ENCODE measurements at regions not wholly inside any gene's neighbourhood (a gene's known extent, or its start where the extent isn't known, plus 50 kb on each side); places are given as distances from the start of the nearest gene placed in this dataset.

DNA sequence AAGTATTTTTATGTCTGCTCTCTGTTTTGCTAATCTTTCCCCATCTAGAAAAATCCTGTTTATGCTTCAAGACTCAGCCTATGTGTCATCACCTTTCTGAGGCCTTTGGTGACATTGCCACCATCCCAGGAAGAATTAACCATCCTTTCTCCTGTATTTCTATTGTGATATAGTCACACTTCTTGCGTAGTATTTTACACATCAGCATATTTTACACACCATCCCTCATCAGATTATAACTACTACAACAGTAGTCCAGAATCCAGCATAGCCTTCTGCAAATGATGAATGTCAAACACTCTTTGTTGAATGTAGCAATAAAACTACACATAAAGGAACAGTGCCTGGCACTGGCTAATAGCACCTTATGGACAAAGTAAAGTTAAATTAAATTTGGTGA is 275.3 kb upstream of the C1orf87 start:
- no peak for DNase-seq (ENCODE audit: low read depth)

- DNase-seq (ENCODE audit: low read depth), result no peak
Measured at GRCh38 chr1:60345621-60346020, 272.1 kb upstream of the C1orf87 start.

GRCh38 chr1:60345049-60345448 is 271.5 kb upstream of the C1orf87 start:
- no peak for DNase-seq (ENCODE audit: low read depth)

DNA sequence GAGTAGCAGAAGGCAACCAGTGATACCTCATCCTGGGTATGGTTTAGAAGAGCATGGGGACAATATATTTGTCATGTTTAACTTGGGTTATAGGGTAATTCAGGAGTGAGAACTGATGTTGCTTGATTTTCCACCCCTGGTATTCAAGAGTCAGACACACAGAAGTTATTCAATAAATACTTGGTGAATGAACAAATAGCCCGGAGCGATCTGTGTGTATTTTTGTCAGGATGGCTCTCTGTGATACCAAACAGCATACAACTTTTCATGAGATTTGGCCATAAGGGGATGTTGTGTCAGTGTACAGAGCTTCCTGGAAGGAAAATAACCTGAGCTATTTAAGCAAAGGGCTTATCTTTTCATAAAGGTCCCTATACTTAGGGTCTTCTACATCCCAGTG is 270.2 kb upstream of the C1orf87 start:
- DNase-seq (ENCODE audit: low read depth), result no peak

DNA sequence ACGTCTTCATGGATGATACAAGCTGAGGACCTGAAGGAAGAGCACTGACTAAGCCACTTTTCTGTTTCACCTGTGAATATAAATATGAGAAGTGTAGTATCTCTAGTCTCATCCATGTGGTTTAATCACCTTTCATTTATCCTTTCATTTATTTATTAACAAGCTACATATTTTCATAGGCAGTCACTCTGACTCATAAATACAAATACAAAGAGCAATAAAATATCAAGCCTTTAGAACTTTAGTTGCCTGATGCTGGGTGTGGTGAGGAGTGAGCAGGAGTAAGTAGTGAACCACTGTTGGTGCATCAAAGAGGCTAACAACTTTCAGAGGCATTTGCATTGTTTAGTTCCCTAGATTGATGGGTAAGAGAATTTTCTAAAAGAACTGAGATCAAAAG is 269.0 kb upstream of the C1orf87 start:
- no peak for DNase-seq (ENCODE audit: low read depth)

DNA sequence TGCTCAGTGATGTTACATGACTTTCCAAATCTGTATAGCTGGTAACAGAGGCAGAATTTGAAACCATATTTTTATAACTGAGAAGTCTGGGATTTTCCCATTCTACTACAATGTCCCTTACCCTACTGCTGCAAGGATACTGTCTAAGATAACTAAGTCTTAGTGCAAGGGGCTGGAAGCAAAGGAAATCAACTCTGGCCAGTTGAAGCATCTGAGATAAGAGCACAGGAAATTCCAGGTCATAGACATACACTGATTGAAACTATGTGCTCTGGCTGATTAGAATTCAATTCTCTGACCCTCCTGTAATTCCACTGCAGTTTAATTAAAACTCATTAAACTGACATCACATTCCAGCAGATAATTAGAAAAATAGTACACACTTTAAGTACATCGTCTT is 267.7 kb upstream of the C1orf87 start:
- DNase-seq (ENCODE audit: low read depth), result no peak

GRCh38 chr1:60331647-60332046 is 258.1 kb upstream of the C1orf87 start:
- no peak for DNase-seq (ENCODE audit: low read depth)

GRCh38 chr1:60329651-60330050 is 256.1 kb upstream of the C1orf87 start:
- DNase-seq (ENCODE audit: low read depth), result no peak

DNA sequence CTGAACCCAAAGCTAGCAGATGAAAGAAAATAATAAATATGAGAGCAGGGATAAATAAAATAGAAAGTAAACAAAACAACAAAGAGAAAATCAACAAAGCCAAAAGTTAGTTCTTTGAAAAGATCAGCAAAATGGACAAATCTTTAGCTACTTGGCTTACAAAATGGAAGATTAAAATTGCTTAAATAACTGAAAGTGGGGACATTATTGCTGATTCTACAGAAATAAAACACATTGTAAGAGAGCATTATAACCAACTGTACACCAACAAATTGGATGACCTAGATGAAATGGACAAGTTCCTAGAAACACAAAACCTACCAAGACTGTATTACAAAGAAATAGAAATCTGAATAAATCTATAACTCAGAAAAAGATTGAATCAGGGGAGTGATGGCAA is 238.3 kb upstream of the C1orf87 start:
- no peak for DNase-seq (ENCODE audit: low read depth)

- no peak for DNase-seq (ENCODE audit: low read depth)
Measured at GRCh38 chr1:60299581-60299980, 226.0 kb upstream of the C1orf87 start.

- no peak for DNase-seq (ENCODE audit: low read depth)
Measured at GRCh38 chr1:60298290-60298689, 224.7 kb upstream of the C1orf87 start.

DNA sequence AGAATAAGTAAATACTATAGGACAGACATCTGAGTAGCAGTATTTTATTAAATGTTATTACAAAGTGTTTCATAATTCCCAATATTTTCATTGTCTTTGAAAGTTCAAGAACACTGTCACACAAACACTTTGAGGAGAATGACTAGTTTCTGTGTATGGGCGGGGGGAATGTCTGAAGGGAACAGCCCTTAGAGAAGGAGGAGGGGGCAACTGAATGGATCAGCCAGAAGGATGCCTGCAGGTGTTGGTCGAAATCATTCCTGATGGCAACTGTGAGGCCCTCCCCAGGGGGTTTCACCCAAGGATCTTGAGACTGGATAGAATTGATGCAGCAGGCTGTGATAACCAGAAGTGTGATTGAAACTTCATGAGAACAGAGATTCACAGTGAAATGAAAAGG is 223.2 kb upstream of the C1orf87 start:
- no peak for DNase-seq (ENCODE audit: low read depth)

- no peak for DNase-seq (ENCODE audit: low read depth)
Measured at GRCh38 chr1:60292140-60292539, 218.6 kb upstream of the C1orf87 start.

DNA sequence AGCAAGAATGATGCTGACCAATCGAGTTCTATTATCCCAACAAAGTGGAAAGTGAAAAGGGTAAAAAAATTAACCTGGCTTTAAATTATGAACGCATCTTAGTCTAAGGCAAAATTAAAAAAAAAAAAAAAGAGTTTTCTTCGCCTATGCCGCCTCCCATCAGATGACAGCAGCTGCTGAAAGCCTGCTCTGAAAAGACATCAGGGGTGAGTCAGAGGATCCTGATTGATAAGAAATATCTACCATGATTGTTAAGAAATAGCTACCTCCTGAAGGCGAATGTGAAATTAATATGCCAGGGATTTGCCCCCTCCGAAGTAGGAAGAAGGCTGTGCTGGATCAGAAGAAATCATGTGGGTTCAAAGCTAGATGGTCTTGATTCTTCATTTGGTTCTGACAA is 216.8 kb upstream of the C1orf87 start:
- no peak for DNase-seq (ENCODE audit: low read depth)

DNA sequence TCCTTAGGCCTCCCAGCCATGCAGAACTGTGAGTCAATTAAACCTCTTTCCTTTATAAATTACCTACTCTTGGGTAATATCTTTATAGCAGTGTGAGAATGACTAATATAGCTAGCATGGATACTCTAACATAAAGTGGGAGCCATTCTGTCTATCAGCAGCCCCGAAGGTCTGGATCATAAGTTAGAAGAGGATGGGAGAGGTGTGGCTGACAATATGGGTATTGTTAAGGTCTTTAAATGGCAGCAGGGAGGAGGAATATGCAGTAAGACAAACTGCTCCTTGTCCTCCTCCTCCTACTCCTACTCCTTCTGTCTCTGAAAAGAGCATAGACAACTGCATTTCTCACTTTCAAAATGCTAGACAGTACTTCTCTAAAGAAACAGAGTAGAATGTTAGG is 214.0 kb upstream of the C1orf87 start:
- no peak for DNase-seq (ENCODE audit: low read depth)

GRCh38 chr1:60283690-60284089 is 210.1 kb upstream of the C1orf87 start:
- no peak for DNase-seq (ENCODE audit: low read depth)

DNA sequence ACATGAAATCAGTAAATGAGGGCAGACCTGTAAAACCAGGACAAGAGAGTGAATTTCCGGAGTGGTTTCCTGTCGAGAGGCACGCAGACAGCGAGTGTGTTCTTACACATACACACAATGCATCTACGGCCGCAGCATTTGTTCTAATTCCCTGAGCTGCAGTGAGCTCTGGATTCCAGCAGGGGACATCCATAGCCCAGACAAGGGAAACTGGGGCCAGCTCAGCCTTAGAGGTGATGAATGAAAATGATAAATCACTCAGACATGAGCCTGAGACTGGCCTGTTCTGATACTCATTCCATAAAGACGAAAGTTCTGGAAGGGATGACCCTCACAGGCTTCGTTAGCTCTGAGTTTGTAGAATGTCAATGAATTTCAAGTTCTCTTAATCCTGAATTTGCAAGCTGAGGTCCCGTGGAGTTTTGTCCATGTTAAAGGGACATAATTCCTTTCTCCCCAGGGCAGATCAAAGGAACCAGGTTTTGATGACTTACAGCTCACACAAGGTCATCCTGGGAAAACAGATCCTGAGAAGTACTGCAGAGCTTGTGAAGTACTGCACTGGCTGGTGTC is 207.9 kb upstream of the C1orf87 start:
- peak; percentile 12 for DNase-seq (ENCODE audit: low read depth)

DNA sequence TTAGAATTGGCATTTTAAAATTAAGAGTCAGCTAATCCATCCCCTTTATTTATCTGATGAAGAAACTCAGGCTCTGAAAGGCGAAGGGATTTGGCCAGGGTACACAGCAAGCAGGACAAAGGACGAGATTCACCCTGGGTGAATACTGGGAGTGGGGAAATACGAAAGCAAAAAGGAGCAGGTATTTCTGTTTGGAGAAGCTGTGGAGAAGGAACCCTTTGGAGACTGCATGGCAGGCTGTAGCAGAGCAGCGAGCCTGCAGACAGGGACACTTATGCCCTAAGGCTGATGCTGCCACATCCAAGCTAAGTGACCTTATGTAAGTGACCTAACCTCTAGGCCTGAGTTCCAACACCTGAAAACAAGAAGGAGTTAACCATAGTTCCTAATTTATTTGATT is 207.2 kb upstream of the C1orf87 start:
- DNase-seq (ENCODE audit: low read depth), result no peak

DNA sequence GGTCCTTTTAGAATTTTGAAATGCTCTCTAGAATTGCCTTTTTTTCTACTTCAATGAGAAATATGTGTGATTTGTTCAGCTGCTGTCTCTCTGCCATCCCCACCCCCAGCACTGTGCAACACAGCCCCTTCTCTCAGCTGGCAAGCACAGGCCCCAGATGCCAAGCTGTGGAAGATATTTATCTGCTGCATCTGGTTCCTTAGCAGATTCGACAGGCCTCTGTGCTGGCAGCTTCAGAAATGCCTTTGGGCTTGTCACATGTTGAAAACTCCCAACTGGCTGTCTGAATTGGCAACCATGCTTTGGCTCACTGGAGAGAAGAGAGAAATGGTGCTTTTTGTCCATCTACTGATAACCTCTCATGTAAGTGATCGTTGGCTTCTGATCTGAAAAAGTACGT is 206.7 kb upstream of the C1orf87 start:
- no peak for DNase-seq (ENCODE audit: low read depth)

- DNase-seq (ENCODE audit: low read depth), result no peak
Measured at GRCh38 chr1:60279798-60280197, 206.2 kb upstream of the C1orf87 start.

DNA sequence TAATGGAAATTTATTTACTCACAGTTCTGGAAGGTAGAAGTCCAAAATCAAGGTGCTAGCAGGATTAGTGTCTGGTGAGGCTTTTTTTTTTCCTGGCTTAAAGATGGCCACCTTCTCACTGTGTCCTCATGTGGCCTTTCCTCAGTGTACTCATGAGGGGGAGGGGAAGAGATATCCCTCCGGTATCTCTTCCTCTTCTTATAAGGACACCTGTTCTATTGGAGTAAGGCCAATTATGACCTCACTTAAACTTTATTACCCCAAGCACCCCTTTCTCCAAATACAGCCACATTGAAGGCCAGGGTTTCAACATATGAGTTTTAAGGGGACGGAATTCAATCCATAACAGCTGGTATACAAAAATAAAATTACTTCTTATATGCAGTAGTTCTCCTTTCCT is 203.7 kb upstream of the C1orf87 start:
- DNase-seq (ENCODE audit: low read depth), result no peak

- DNase-seq (ENCODE audit: low read depth), result no peak
Measured at GRCh38 chr1:60274422-60275290, 201.1 kb upstream of the C1orf87 start.

- no peak for DNase-seq (ENCODE audit: low read depth)
Measured at GRCh38 chr1:60273185-60273584, 199.6 kb upstream of the C1orf87 start.

- no peak for DNase-seq (ENCODE audit: low read depth)
Measured at GRCh38 chr1:60271041-60271440, 197.5 kb upstream of the C1orf87 start.

Measured in CMK (cell line).